ENCODE measurements at regions not wholly inside any gene's neighbourhood (a gene's known extent, or its start where the extent isn't known, plus 50 kb on each side); places are given as distances from the start of the nearest gene placed in this dataset.
"Not testable (repeated sequence)": the region's sequence is repeated elsewhere in the genome, so short reads cannot be mapped to it uniquely, and the experiment has no call there.

DNA sequence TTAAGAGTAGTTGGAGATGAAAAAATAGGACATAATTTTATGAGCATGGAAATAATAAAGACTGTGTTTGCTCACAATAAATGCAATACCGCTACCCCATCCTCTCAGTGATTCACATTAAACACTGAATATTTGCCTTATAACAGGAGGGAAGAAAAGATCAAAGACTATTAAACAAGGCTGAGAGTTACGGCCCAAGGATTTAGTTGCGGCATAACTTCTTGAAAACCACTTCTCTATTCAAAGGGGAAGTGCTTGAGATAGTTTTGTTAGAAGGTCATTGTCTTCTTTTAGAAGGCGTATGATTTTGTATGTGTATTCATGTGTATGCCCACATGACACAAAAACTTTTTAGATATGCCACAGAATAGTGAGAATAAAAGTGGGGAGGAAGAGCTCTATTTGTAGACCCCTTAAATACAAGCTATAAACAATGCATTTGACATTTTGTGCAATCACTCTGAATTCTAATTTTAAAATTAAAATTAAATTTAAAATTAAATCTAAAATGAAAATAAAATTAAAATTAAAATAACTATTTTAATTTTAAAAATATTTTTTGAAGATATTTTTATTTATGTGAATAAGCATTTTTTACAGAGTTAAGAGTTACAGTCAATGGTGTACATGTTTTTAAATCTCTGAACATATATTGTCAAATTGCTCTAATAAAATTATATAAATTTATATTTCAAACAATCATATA lies 986.6 kb upstream of the ADAMTS5 start:
- H3K27ac ChIP-seq (ENCODE audit: low read depth, low read length) = no peak overlapping the region
- H3K9ac ChIP-seq (ENCODE audit: low read length in 5 of 5) = no peak overlapping the region
- H3K4me1 ChIP-seq (ENCODE audit: control insufficient read depth in 5 of 5, insufficient read depth in 5 of 5, low read length in 5 of 5) = peaks cover 0 to 7% (median 0%) of the 10 kb centered on the region in 5 donors
- no peaks in the 10 kb centered on the region for H3K36me3 ChIP-seq (ENCODE audit: control insufficient read depth in 5 of 5, insufficient read depth in 5 of 5, low read length in 5 of 5)
- H3K4me3 ChIP-seq (ENCODE audit: low read depth in 1 of 5, low read length in 5 of 5) = no peak overlapping the region
- no peaks in the 10 kb centered on the region for H3K9me3 ChIP-seq (ENCODE audit: control insufficient read depth in 5 of 5, low read length in 5 of 5)
- no peaks in the 10 kb centered on the region for H3K27me3 ChIP-seq (ENCODE audit: control insufficient read depth in 5 of 5, insufficient read depth in 4 of 5, low read length in 5 of 5)

DNA sequence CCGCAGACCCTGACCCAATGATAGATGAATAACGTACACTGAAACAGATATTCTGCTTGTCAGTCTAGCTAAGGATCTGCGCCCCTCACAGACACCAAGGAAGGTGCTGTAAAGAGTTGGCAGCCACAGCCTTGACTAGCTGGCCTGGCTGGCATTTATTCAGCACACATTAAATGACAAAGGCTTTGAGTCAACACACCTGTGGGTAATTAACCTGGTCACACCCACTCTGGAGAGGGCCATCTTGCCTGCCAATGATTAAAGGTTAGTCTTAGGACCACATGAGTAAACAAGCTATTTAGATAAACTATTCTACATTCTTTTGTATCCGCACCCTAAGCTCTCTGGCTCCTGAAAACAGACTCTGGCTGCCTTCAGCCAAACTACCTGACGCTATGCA lies 982.2 kb upstream of the ADAMTS5 start:
- not testable (repeated sequence) for H3K9ac ChIP-seq (ENCODE audit: low read length in 5 of 5); H3K4me3 ChIP-seq (ENCODE audit: low read depth in 1 of 5, low read length in 5 of 5); H3K4me1 ChIP-seq (ENCODE audit: control insufficient read depth in 5 of 5, insufficient read depth in 5 of 5, low read length in 5 of 5); H3K27ac ChIP-seq (ENCODE audit: low read depth, low read length); H3K27me3 ChIP-seq (ENCODE audit: control insufficient read depth in 5 of 5, insufficient read depth in 4 of 5, low read length in 5 of 5); H3K9me3 ChIP-seq (ENCODE audit: control insufficient read depth in 5 of 5, low read length in 5 of 5); H3K36me3 ChIP-seq (ENCODE audit: control insufficient read depth in 5 of 5, insufficient read depth in 5 of 5, low read length in 5 of 5)

DNA sequence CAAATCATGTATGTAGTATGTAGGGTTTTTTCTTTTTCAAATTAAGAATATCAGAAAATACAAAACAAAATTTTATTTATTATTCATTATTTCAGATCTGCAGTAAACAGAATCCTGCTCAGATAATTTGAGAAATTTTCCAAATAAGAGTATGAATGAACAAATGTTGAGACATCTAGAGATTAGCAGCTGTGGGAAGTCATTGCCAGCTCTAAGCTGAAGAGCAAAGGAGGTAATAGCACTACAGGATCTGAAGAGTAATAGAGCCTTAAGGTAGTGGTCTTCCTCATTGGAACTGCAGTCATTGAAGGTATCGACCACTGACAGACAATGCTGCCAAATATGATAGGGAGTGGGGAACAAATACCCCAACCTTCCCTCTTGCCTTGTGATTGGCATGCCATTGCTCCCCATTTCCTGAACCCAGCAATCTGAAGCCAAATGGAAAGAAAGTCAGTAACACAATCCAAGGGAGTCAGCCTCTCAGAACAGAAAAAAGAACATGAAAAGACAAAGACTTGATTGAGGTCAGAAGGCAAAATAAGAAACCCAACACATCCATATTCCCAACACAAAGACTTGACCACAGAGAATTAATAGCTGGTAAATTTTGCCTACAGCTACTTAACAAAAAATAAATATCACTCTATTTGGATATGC lies 963.4 kb upstream of the ADAMTS5 start:
- H3K27ac ChIP-seq (ENCODE audit: low read depth, low read length); H3K9me3 ChIP-seq (ENCODE audit: control insufficient read depth in 5 of 5, low read length in 5 of 5); H3K9ac ChIP-seq (ENCODE audit: low read length in 5 of 5): not testable (repeated sequence)

DNA sequence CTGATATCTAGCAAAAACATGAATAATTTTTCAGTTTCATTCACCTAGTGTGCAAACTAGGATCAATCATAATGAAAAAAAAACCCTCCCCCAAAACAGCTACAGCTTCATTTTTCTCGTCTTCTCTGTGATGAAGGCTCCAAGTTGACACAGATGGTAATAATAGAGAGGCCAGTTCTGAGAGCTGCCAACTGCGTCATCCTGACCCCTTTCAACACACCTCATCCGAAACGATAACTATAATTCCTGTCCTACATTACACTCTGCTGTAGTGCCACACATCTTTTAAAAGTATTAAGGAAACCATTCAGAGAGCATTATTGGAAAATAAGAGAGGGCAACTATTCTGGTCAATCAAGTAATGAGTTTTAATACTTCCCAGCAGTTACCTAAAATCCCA lies 962.3 kb upstream of the ADAMTS5 start:
- not testable (repeated sequence) for H3K36me3 ChIP-seq (ENCODE audit: control insufficient read depth in 5 of 5, insufficient read depth in 5 of 5, low read length in 5 of 5); H3K9me3 ChIP-seq (ENCODE audit: control insufficient read depth in 5 of 5, low read length in 5 of 5); H3K4me1 ChIP-seq (ENCODE audit: control insufficient read depth in 5 of 5, insufficient read depth in 5 of 5, low read length in 5 of 5); H3K4me3 ChIP-seq (ENCODE audit: low read depth in 1 of 5, low read length in 5 of 5); H3K27me3 ChIP-seq (ENCODE audit: control insufficient read depth in 5 of 5, insufficient read depth in 4 of 5, low read length in 5 of 5); H3K9ac ChIP-seq (ENCODE audit: low read length in 5 of 5); H3K27ac ChIP-seq (ENCODE audit: low read depth, low read length)

More for the DNA sequence above, 963.4 kb upstream of the ADAMTS5 start:
- H3K36me3 ChIP-seq (ENCODE audit: control insufficient read depth in 5 of 5, insufficient read depth in 5 of 5, low read length in 5 of 5); H3K4me1 ChIP-seq (ENCODE audit: control insufficient read depth in 5 of 5, insufficient read depth in 5 of 5, low read length in 5 of 5); H3K4me3 ChIP-seq (ENCODE audit: low read depth in 1 of 5, low read length in 5 of 5); H3K27me3 ChIP-seq (ENCODE audit: control insufficient read depth in 5 of 5, insufficient read depth in 4 of 5, low read length in 5 of 5): not testable (repeated sequence)

DNA sequence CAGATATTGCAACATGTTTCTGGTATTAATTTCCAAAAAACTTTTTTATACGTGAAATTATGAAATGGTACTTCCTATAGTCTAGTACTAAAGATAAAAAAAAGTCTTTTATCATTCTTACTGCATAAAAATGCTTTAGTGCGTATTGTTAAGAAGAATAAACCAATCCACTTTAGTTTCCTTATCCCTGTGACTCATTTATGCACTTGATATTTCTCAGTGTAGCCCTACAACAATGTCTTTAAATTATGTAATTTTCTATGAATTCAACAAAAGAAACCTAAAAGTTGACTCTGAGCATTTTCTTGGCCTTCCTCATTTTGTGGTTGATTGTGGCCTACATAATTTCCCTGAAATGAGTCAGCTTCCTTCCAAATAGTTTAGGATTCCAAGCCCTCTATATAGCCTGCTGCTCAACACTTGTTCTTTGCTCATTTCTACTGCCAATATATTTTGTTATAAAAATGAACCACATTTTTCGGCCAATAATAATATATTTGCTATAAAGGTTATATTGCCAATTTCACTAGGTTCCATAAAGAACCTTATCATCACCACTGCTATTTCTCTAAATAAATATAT lies 961.7 kb upstream of the ADAMTS5 start:
- H3K4me1 ChIP-seq (ENCODE audit: control insufficient read depth in 5 of 5, insufficient read depth in 5 of 5, low read length in 5 of 5); H3K9me3 ChIP-seq (ENCODE audit: control insufficient read depth in 5 of 5, low read length in 5 of 5); H3K27ac ChIP-seq (ENCODE audit: low read depth, low read length); H3K4me3 ChIP-seq (ENCODE audit: low read depth in 1 of 5, low read length in 5 of 5); H3K9ac ChIP-seq (ENCODE audit: low read length in 5 of 5); H3K27me3 ChIP-seq (ENCODE audit: control insufficient read depth in 5 of 5, insufficient read depth in 4 of 5, low read length in 5 of 5); H3K36me3 ChIP-seq (ENCODE audit: control insufficient read depth in 5 of 5, insufficient read depth in 5 of 5, low read length in 5 of 5): not testable (repeated sequence)

DNA sequence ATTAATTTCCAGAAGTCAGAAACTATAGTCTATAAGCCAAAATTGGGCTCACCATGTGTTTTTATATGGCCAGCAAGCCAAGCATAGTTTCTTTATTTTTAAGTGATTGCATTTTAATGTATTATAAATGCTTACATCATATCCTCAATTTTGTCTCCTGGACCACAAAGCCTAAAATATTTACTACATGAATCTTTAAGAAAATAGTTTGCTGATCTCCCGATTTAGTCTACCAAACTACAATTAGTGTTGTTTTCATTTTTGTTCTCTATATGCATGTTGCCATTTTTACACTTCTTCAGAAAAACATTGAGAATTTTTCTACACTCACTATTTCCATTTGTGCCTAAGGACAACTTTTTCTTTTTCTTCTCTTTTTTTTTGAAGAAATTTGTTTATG lies 954.5 kb upstream of the ADAMTS5 start:
- H3K27me3 ChIP-seq (ENCODE audit: control insufficient read depth in 5 of 5, insufficient read depth in 4 of 5, low read length in 5 of 5); H3K4me3 ChIP-seq (ENCODE audit: low read depth in 1 of 5, low read length in 5 of 5); H3K9me3 ChIP-seq (ENCODE audit: control insufficient read depth in 5 of 5, low read length in 5 of 5); H3K27ac ChIP-seq (ENCODE audit: low read depth, low read length); H3K36me3 ChIP-seq (ENCODE audit: control insufficient read depth in 5 of 5, insufficient read depth in 5 of 5, low read length in 5 of 5); H3K9ac ChIP-seq (ENCODE audit: low read length in 5 of 5); H3K4me1 ChIP-seq (ENCODE audit: control insufficient read depth in 5 of 5, insufficient read depth in 5 of 5, low read length in 5 of 5): not testable (repeated sequence)

DNA sequence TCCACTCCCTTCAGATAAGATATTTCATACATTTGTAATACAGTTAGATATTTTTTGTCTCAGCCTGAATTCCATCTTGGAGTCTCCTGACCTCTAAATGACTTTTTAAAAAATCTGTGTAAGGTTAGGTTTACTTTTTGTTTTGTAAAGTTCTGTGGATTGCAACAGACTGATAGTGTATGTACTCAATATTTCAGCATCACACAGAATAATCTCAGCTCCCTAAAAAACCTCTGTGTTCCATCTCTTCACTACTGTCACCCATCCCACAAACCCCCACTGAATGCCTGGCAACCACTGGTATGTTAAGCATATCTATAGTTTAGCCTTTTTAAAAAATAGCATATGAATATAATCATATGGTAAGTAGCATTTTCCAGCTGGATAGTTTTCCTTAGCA lies 951.1 kb upstream of the ADAMTS5 start:
- H3K9ac ChIP-seq (ENCODE audit: low read length in 5 of 5); H3K27ac ChIP-seq (ENCODE audit: low read depth, low read length); H3K36me3 ChIP-seq (ENCODE audit: control insufficient read depth in 5 of 5, insufficient read depth in 5 of 5, low read length in 5 of 5); H3K4me3 ChIP-seq (ENCODE audit: low read depth in 1 of 5, low read length in 5 of 5); H3K9me3 ChIP-seq (ENCODE audit: control insufficient read depth in 5 of 5, low read length in 5 of 5); H3K4me1 ChIP-seq (ENCODE audit: control insufficient read depth in 5 of 5, insufficient read depth in 5 of 5, low read length in 5 of 5); H3K27me3 ChIP-seq (ENCODE audit: control insufficient read depth in 5 of 5, insufficient read depth in 4 of 5, low read length in 5 of 5): not testable (repeated sequence)

DNA sequence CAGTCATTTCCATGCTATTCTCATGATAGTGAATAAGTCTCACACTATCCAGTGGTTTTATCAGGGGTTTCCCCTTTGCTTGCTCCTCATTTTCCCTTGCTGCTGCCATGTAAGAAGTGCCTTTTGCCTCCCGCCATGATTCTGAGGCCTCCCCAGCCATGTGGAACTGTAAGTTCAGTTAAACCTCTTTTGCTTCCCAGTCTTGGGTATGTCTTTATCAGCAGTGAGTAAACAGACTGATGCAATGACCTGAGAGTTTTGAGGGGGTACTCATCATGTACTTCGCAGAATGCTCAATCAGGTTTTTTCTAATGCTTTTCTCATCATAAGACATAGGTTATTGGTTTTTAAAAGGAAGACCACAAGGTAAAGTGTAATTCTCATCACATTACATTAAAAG lies 949.4 kb upstream of the ADAMTS5 start:
- H3K27ac ChIP-seq (ENCODE audit: low read depth, low read length) = not testable (repeated sequence)

DNA sequence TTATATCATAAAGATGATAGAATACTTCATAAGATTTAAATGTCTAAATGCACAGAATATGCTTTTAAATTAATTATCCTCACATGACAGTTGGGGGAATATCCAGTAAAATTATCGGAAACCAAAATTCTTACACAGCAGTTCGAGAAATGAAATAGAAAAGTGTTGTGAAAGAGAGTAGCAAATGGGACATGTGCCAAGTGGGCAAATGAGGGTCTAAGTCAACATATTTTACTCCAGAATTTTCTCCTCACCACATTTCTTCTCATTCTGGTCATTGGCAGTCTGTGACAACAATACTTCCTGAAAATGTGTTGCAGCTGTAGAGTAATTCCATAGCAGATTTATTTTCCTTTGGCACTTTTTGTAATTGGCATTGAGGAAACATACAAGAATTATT lies 945.2 kb upstream of the ADAMTS5 start:
- not testable (repeated sequence) for H3K9ac ChIP-seq (ENCODE audit: low read length in 5 of 5); H3K36me3 ChIP-seq (ENCODE audit: control insufficient read depth in 5 of 5, insufficient read depth in 5 of 5, low read length in 5 of 5); H3K27me3 ChIP-seq (ENCODE audit: control insufficient read depth in 5 of 5, insufficient read depth in 4 of 5, low read length in 5 of 5); H3K9me3 ChIP-seq (ENCODE audit: control insufficient read depth in 5 of 5, low read length in 5 of 5); H3K27ac ChIP-seq (ENCODE audit: low read depth, low read length); H3K4me1 ChIP-seq (ENCODE audit: control insufficient read depth in 5 of 5, insufficient read depth in 5 of 5, low read length in 5 of 5); H3K4me3 ChIP-seq (ENCODE audit: low read depth in 1 of 5, low read length in 5 of 5)

More for the DNA sequence above, 949.4 kb upstream of the ADAMTS5 start:
- not testable (repeated sequence) for H3K9me3 ChIP-seq (ENCODE audit: control insufficient read depth in 5 of 5, low read length in 5 of 5); H3K36me3 ChIP-seq (ENCODE audit: control insufficient read depth in 5 of 5, insufficient read depth in 5 of 5, low read length in 5 of 5); H3K27me3 ChIP-seq (ENCODE audit: control insufficient read depth in 5 of 5, insufficient read depth in 4 of 5, low read length in 5 of 5); H3K4me3 ChIP-seq (ENCODE audit: low read depth in 1 of 5, low read length in 5 of 5); H3K9ac ChIP-seq (ENCODE audit: low read length in 5 of 5); H3K4me1 ChIP-seq (ENCODE audit: control insufficient read depth in 5 of 5, insufficient read depth in 5 of 5, low read length in 5 of 5)

DNA sequence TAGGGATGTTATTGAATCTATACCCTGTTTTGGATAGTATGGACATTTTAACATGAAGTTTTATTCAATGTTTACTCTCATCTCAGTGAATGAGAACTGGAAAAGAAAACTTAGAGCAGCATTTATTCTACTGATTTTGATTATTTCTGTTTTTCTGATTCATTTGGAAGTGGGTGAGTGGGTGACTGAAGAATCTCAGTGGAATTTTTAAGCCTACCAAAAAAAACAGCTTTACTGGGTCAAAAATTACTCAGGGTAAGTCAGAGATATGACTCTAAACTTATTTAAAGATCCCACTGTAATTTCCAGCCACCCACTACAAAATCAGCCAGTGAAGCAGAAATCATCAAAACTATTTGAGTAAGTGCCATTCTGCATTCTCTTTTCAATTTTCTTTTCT lies 942.6 kb upstream of the ADAMTS5 start:
- H3K4me3 ChIP-seq (ENCODE audit: low read depth in 1 of 5, low read length in 5 of 5); H3K9ac ChIP-seq (ENCODE audit: low read length in 5 of 5); H3K27ac ChIP-seq (ENCODE audit: low read depth, low read length); H3K27me3 ChIP-seq (ENCODE audit: control insufficient read depth in 5 of 5, insufficient read depth in 4 of 5, low read length in 5 of 5); H3K36me3 ChIP-seq (ENCODE audit: control insufficient read depth in 5 of 5, insufficient read depth in 5 of 5, low read length in 5 of 5); H3K9me3 ChIP-seq (ENCODE audit: control insufficient read depth in 5 of 5, low read length in 5 of 5); H3K4me1 ChIP-seq (ENCODE audit: control insufficient read depth in 5 of 5, insufficient read depth in 5 of 5, low read length in 5 of 5): not testable (repeated sequence)

Measured in subcutaneous abdominal adipose tissue (tissue), 5 donors.